GM19467 (cell line): ENCODE measurements at regions not wholly inside any gene's neighbourhood (a gene's known extent, or its start where the extent isn't known, plus 50 kb on each side); places are given as distances from the start of the nearest gene placed in this dataset.
A peak's percentile ranks its signal among the peaks of the same experiment; 100 is the strongest.
"Not testable (repeated sequence)": the region's sequence is repeated elsewhere in the genome, so short reads cannot be mapped to it uniquely, and the experiment has no call there.

Experiments used
- ATAC-seq: cut with Tn5 transposase; IDR thresholded peaks from one replicate; pipeline ENCODE4 v1.9.1; 2021; ENCODE audit warnings: mild to moderate bottlenecking, moderate library complexity; ENCODE audit not compliant: unreplicated experiment

DNA sequence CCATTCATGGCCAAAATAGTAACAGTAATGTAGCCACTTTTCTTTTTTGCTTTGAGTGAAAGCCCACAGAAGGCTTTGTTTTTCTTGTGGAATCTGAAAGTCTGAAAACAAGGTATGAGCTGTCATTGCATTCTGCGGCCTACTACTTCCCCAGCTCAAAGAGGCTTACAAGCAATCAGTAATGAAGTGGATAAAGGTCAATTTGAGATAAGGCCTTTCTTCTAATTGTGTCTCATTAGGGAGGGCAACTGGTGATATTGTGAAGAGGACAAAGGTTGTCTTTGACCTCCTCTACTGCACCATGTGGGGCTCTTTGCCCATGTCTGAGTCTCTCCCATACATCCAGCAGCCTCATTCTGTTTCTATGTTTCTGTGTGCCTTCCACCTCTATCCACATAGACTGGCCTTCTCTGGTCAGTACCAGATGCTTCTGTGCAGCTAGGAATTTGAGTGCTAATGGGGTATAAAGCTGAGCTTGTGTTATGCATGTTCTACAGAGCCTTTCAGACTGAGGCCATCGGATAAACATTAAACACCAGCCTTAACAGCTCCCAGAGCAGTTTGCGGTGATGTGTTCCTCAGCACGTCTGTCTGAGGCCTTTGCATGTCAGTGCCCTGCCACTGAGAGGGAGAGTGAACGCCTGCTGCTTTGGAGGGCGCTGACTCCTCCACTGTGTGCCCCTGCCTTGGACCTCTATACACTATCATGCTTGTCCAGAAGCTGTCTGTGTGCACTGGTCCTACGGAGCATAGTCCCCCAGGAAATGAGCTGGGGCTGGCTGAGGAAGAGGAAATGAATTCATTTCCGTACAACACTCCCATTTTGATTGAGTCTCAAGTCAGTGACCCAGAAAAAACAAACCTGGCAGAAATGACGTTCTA is 80.2 kb downstream of the SH2D1A start:
- ATAC-seq: no peak

DNA sequence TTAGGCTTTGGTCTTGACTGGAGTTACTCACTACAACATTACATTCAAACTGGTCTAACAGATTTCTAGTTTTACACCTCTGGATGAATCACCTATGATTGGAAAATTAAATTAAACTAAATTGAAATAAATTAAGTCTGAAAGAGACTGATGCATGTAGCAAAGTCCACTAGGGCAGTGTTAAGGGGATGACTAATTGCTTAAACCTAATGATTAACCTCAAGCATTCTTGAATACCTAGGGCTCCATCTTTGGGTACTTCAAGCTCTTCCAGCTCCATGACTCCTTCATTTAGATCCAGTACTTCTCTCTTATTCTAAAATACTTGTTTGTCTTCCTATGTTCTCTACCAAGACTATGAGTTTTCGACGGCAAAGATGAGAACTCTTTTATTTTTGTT is 86.8 kb downstream of the SH2D1A start:
- ATAC-seq: no peak

GRCh38 chrX:124435616-124436015 is 89.3 kb downstream of the SH2D1A start:
- ATAC-seq: no peak

DNA sequence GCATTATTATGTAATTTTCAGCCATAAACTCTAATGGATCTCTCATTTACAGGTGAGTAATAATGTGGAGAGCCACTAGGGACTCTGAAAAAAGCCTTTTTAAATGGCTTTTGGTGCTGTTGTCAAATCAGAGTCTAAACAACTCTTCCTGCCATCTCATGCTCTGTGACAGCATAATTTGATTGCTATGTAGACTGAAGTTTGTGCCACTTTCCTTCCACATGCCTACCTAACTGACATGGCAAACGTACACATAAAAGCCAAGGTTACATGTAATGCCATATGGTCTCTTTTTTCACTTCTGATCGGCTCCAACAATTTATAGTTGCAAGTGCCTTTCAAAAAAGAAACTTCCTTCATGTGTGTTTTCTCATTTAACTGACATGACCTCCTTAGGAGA is 94.3 kb downstream of the SH2D1A start:
- no peak for ATAC-seq

DNA sequence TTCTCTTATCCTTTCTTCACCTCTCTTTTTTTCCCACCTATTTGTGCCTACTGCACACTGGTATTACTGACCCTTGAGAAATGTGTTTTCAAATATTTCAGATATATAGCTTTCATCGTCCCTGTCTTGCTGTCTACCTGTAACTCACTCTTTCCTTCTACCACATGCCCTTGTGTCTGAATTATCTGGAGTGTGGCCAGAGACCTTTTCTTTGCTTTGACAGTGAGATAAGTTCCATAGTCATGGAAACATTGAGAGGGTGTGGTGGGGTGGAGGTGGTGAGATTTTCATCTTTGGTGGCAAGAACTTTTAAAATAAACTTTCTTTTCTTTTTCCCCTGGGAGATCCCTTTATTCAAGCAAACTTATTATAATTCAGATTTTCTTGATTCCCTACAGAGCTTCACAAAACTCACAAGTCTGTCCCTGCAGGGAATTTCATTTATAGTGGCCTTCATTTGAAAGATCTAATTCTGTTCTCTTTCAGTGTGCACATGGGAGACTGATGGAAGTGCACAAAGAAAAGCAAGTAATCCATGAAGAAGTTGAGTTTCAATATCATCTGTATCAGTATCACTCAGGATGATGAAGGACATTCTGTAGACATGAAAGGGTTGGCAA is 95.7 kb downstream of the SH2D1A start:
- no peak for ATAC-seq

DNA sequence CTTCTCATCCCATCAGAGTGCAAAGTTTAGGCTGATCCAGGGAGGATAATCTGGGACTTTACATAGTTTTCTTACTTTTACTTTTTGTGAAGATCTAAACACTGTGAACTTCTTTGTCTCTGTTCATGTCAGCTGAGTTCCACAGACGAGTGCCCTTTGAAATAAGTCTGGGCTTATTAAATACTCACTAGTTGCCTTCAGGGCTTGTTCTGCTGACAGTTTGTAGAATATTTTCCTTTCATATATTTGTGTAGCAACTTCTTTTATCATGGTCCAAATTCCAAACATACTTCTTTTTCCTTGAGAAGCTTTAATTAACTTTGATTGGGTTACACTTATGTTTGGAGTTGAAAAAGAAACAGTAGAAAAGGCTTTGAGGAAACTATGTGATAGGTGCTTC is 109.6 kb downstream of the SH2D1A start:
- ATAC-seq: no peak

- ATAC-seq: not testable (repeated sequence)
These were observed 113.5 kb downstream of the SH2D1A start for GRCh38 chrX:124459851-124460250.

- no peak for ATAC-seq
These were observed 116.6 kb downstream of the SH2D1A start for GRCh38 chrX:124462931-124463330.

DNA sequence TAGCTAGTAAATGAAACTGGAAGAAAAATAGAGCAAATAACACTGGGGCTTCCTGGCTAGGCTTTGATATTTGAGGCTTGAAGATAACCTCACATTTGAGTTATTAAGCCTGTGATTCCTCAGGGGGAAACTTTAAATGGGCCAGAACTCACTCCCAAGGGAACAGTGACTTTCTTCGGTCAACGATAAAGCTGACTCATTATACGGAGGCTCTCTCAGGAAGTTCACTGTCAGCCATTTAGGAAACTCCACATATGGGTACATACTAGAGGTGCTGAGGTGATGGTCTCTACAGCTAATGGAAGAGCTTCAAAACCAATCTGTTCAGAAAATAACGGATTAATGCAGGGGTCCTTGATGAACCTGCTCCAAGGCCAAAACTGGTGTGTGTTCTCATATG is 120.8 kb downstream of the SH2D1A start:
- no peak for ATAC-seq

DNA sequence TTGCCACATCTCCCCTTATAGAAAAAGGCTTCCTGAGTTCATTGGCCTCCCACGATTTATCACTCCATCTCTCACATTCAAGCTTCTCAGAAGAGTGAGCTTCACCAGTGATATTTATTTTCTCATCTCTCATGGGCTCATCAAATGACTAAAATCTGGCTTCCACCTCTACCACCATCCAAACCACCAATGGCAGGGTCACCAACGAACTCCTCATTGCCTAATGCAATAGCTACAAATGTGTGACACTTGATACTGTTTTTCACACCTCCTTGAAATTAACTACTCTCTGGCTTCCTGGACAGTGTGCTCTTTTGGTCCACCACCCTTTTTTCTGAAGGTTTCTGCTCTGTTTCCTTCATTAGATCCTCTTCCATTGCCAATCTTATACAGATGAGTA is 129.0 kb downstream of the SH2D1A start:
- no peak for ATAC-seq

DNA sequence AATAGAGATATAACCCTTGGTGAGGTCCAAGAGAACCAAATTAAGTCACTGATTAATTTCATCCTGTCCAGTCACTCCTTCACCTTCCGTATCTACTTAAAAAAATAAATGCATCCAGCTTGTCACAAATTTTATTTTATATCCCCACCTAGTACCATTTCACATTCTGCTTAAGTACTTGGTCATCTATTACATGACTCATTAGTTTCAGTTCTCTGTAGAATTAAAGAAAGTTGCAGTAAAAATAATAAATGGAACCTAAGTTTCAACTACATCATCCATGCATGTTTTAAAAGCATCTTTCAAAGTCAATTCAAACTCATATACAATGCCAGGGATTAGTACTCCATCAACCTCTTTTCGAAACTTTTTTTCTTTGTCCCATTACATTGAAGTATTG is 130.2 kb downstream of the SH2D1A start:
- ATAC-seq: no peak

GRCh38 chrX:124478046-124478445 is 131.7 kb downstream of the SH2D1A start:
- ATAC-seq: no peak

GRCh38 chrX:124488412-124489161 is 142.2 kb downstream of the SH2D1A start:
- peak; percentile 71 for ATAC-seq

DNA sequence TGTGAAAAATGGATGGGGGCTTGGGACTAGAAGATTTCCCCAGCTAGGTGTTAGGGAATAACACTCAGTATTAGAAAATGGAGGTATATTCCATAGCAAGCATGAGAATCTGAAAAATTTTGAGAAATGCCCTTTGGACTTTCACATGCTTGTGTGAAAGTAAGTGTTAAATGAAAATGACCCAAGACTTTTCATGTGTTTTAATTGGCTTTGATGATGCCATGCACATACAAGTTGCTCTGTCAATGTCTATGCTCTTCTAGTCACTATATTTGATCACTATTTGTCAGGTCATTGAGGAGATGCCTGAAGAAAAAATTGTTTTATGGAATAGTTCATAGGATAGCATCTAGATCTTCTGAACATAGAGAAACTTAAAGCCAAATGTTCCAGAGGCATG is 147.6 kb downstream of the SH2D1A start:
- no peak for ATAC-seq

GRCh38 chrX:124497386-124497785 is 151.0 kb downstream of the SH2D1A start:
- ATAC-seq: no peak

GRCh38 chrX:124501586-124501985 is 155.2 kb downstream of the SH2D1A start:
- no peak for ATAC-seq

GRCh38 chrX:124502166-124502565 is 155.8 kb downstream of the SH2D1A start:
- ATAC-seq: no peak

- no peak for ATAC-seq
These were observed 156.2 kb downstream of the SH2D1A start for GRCh38 chrX:124502599-124502998.

DNA sequence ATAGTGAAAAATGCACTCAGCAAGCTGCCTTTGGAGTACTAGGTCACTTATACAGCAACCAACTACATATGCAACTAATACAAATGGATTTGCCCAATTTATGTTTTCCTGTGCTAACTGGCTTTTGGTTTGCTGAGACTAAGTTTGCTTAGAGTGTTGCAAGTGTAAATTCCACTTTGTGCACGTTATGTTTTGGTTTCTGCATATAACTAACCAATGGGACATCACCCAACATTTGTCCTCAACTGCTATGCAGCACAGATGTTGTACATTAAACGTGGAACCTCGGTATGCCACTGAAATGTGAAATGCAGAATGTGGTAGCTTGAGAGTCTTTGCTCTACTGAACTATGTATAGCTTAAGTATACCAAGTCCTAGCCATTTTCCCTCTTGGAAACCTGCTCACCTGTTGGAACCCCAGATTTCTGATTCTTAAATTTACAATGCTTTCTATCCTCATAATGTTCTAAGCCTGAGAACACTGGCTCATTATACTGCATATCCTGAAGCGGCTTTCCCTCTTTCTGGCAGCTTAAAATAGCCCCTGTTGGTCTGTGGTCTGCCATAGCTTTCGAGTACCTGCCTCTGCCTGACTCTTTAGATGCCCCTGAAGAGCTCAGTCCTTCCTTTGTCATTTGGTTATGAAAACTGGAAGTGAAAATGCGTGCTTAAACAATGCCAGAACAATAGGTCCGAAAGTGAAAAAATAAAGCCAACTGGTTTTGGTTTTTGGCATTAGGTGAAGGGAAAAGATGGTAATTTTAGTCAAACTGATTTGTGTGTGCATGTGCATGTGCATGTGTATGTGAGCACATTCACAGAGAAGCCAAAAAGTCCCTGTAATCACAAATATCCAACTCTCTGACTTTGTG is 158.0 kb downstream of the SH2D1A start:
- peak; percentile 57 for ATAC-seq

GRCh38 chrX:124506066-124506465 is 159.7 kb downstream of the SH2D1A start:
- ATAC-seq: no peak

DNA sequence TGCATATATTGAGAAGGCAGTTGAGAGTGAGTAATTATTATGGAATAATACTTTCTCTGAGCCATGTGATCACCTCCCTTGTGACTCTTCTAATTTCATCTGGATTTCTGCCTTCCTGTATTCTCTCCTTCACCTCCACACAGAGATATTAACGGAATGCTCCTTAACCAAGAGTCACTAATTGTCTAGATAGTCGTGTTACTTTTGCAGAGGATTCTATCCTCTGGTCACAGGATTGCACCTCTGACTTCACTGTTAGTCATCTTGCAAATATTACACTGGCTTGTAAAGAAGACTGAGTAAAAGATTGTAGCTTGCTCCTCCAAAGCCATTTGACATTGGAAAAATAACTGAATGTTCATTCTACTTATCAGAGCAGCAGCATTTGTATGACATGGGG is 160.9 kb downstream of the SH2D1A start:
- no peak for ATAC-seq
